K562 (cell line): ENCODE measurements at regions not wholly inside any gene's neighbourhood (a gene's known extent, or its start where the extent isn't known, plus 50 kb on each side); places are given as distances from the start of the nearest gene placed in this dataset.

Source experiments
- ATAC-seq: fragments of 200-7000 bp; cut with Tn5 transposase; 3 replicates; pipeline ENCODE4 v1.9.1; 2020; ENCODE audit warnings: moderate library complexity
- BruUV-seq: library from RNA; stranded (reverse); fragments of 400-500 nt; replicated peaks from 2 replicates; lab custom pipeline; 2021; lab: Mats Ljungman, UMichigan
- CTCF ChIA-PET: fragments of 300-600 bp; formaldehyde crosslinking; extraction: SDS; loops from one replicate; lab custom pipeline; 2021; ENCODE audit warnings: low intra/inter-chr PET ratio; lab: Yijun Ruan, JAX
- POLR2A ChIA-PET: fragments of 300-600, 350-650 bp; sonication (Branson Sonifier 250); formaldehyde crosslinking; extraction: SDS; loops from one replicate; lab custom pipeline; 2021; ENCODE audit warnings: antibody characterized with exemption, inconsistent platforms; lab: Yijun Ruan, JAX
- DNase-seq, 4 experiments: peaks; one replicate each; pipeline versions ENCODE4 v3.0.0 to v3.0.0-alpha.2; 2011 to 2018; ENCODE audit warnings: low spot score in 3 of 4, mixed read lengths in 3 of 4; ENCODE audit errors: extremely low read depth in 1 of 4
- FAIRE-seq: peaks from 2 replicates; lab custom pipeline; 2011; peaks lifted over from hg19 to GRCh38; lab: Jason Lieb, UNC
- H2AFZ ChIP-seq: 2 replicates; pipeline ENCODE4 v1.6.0; 2011; ENCODE audit warnings: low read depth, low read length, control low read depth, inconsistent platforms
- H3K27ac ChIP-seq: fragments of 200-600 bp; 3 replicates; pipeline ENCODE4 v1.8.0; 2011; ENCODE audit warnings: low read depth, mild to moderate bottlenecking, control low read depth, inconsistent platforms, low read length, moderate library complexity, mixed read lengths; ENCODE audit errors: extremely low read depth
- H3K27me3 ChIP-seq, 2 experiments: fragments of 300-600 bp in 1 of 2; 2 replicates in 1 of 2; 3 replicates in 1 of 2; pipeline versions ENCODE4 v1.6.0 to v1.8.0; 2011; ENCODE audit warnings: inconsistent platforms in 2 of 2, low read length in 2 of 2, mild to moderate bottlenecking in 1 of 2, mixed read lengths in 1 of 2, moderate library complexity in 1 of 2; ENCODE audit not compliant: control insufficient read depth in 2 of 2, insufficient read depth in 2 of 2
- H3K36me3 ChIP-seq: fragments of 300-600 bp; 3 replicates; pipeline ENCODE4 v1.8.0; 2011; ENCODE audit warnings: mild to moderate bottlenecking, low read length, inconsistent platforms; ENCODE audit not compliant: control insufficient read depth, insufficient read depth
- H3K4me1 ChIP-seq, 2 experiments: fragments of 200-600 bp in 1 of 2; replicated peaks in 1 of 2; 2 replicates in 1 of 2; 3 replicates in 1 of 2; pipeline versions ENCODE4 v1.5.1 to v1.8.0; 2011; ENCODE audit warnings: inconsistent platforms in 2 of 2, low read length in 2 of 2, mild to moderate bottlenecking in 1 of 2, mixed read lengths in 1 of 2, moderate library complexity in 1 of 2; ENCODE audit not compliant: control insufficient read depth in 2 of 2, insufficient read depth in 2 of 2
- H3K4me2 ChIP-seq: 2 replicates; pipeline ENCODE4 v1.6.1; 2011; ENCODE audit warnings: low read length, control low read depth, inconsistent platforms, mixed read lengths; ENCODE audit not compliant: insufficient read depth
- H3K4me3 ChIP-seq: fragments of 200-600 bp; sonication (generic), shearing (Covaris generic); 2 replicates; pipeline ENCODE4 v1.5.1; 2016; ENCODE audit warnings: control low read depth, inconsistent platforms
- H3K79me2 ChIP-seq: fragments of 200-600 bp; 3 replicates; pipeline ENCODE4 v1.8.0; 2011; ENCODE audit warnings: low read length, inconsistent platforms; ENCODE audit not compliant: control insufficient read depth, insufficient read depth
- H3K9ac ChIP-seq, 2 experiments: 2 replicates each; pipeline versions ENCODE4 v1.6.0 to v1.6.1; 2011; ENCODE audit warnings: low read depth in 2 of 2, low read length in 2 of 2, control low read depth in 1 of 2, inconsistent platforms in 1 of 2, mild to moderate bottlenecking in 1 of 2, mixed read lengths in 1 of 2; ENCODE audit not compliant: insufficient read depth in 1 of 2
- H3K9me1 ChIP-seq: one replicate; pipeline ENCODE4 v1.6.0; 2011; ENCODE audit warnings: inconsistent platforms, mild to moderate bottlenecking, low read length, moderate library complexity; ENCODE audit not compliant: control insufficient read depth, insufficient read depth
- H3K9me3 ChIP-seq: replicated peaks from 2 replicates; pipeline ENCODE4 v1.5.1; 2011; ENCODE audit warnings: low read depth, low read length, inconsistent platforms; ENCODE audit not compliant: control insufficient read depth, insufficient read depth
- H4K20me1 ChIP-seq: replicated peaks from 2 replicates; pipeline ENCODE4 v1.6.1; 2011; ENCODE audit warnings: low read length, inconsistent platforms, mixed read lengths; ENCODE audit not compliant: control insufficient read depth, insufficient read depth
- CBFB ChIP-seq: sonication (generic); formaldehyde crosslinking; IDR thresholded peaks from 2 replicates; pipeline ENCODE4 v1.4.0; 2020; ENCODE audit warnings: mild to moderate bottlenecking, missing genetic modification reagents
- HOXB6 ChIP-seq: fragments of 250-450 bp; sonication (Bioruptor Pico); IDR thresholded peaks from 2 replicates; pipeline ENCODE4 v1.5.1; 2022; ENCODE audit warnings: mild to moderate bottlenecking, borderline replicate concordance
- KAT8 ChIP-seq: fragments of 450-650 bp; IDR thresholded peaks from 2 replicates; pipeline ENCODE4 v1.6.1; 2016; ENCODE audit warnings: low read depth, mild to moderate bottlenecking
- MYNN ChIP-seq, 2 experiments: sonication (generic); formaldehyde crosslinking in 1 of 2; IDR thresholded peaks; 2 replicates each; pipeline versions ENCODE4 v1.5.0 to v1.6.1; 2016 to 2020; ENCODE audit warnings: antibody characterized with exemption in 1 of 2, missing genetic modification reagents in 1 of 2
- NCOA1 ChIP-seq: fragments of 450-650 bp; IDR thresholded peaks from 2 replicates; pipeline ENCODE4 v1.6.1; 2016; ENCODE audit warnings: low read depth
- NFATC3 ChIP-seq: fragments of 450-650 bp; IDR thresholded peaks from 2 replicates; pipeline ENCODE4 v1.6.1; 2017; ENCODE audit warnings: mild to moderate bottlenecking
- NFE2L1 ChIP-seq: fragments of 450-650 bp; IDR thresholded peaks from 2 replicates; pipeline ENCODE4 v1.6.1; 2016; ENCODE audit warnings: missing genetic modification characterization, low read depth, mild to moderate bottlenecking, missing compliant biosample characterization, moderate library complexity, borderline replicate concordance
- PHF20 ChIP-seq: fragments of 450-650 bp; IDR thresholded peaks from 2 replicates; pipeline ENCODE4 v1.6.1; 2018; ENCODE audit not compliant: partially characterized antibody
- PTTG1 ChIP-seq: fragments of 450-650 bp; IDR thresholded peaks from 2 replicates; pipeline ENCODE4 v1.6.1; 2016; ENCODE audit warnings: low read depth, mild to moderate bottlenecking, missing genetic modification characterization, missing compliant biosample characterization
- SIN3B ChIP-seq: fragments of 450-650 bp; IDR thresholded peaks from 2 replicates; pipeline ENCODE4 v1.6.1; 2017; ENCODE audit warnings: low read depth, mild to moderate bottlenecking, moderate library complexity
- TEAD2 ChIP-seq: fragments of 450-650 bp; IDR thresholded peaks from 2 replicates; pipeline ENCODE4 v1.6.1; 2016; ENCODE audit warnings: missing genetic modification characterization, control low read depth, missing compliant biosample characterization
- ZKSCAN1 ChIP-seq: fragments of 150-350 bp; IDR thresholded peaks from 2 replicates; pipeline ENCODE4 v1.6.1; 2016; ENCODE audit warnings: low read depth, low read length
- WGBS: fragments of 100-300 bp; shearing (Covaris generic); methylation state at CpG from one replicate; pipeline ENCODE4 v1.1.6; 2016; ENCODE audit warnings: low coverage, mixed read lengths; ENCODE audit not compliant: insufficient coverage; ENCODE audit errors: missing lambda C conversion rate; 5-methylcytosine and 5-hydroxymethylcytosine counted together
- in situ Hi-C: fragments of 300-500 bp; cut with MboI; formaldehyde crosslinking; loops from 4 replicates; pipeline ENCODE4 v1.15.0; 2018; ENCODE audit warnings: inconsistent platforms, mixed read lengths
- intact Hi-C: fragments of 100-400 bp; cut with micrococcal nuclease; formaldehyde crosslinking; loops from 2 replicates; pipeline ENCODE4 v1.14.2; 2022
- TF ChIP-seq, protein P1 (sequence below): fragments of 450-650 bp; formaldehyde crosslinking; IDR thresholded peaks from 2 replicates; pipeline ENCODE4 v1.4.0; 2020; ENCODE audit warnings: mild to moderate bottlenecking
- TF ChIP-seq, protein P2 (sequence below): sonication (generic); formaldehyde crosslinking; IDR thresholded peaks from 2 replicates; pipeline ENCODE4 v1.8.1; 2023; ENCODE audit warnings: mild to moderate bottlenecking, missing genetic modification reagents
- TF ChIP-seq, protein P3 (sequence below): fragments of 250-450 bp; sonication (Bioruptor Pico); IDR thresholded peaks from 2 replicates; pipeline ENCODE4 v1.4.0; 2020; ENCODE audit warnings: mild to moderate bottlenecking, moderate library complexity, borderline replicate concordance

DNA sequence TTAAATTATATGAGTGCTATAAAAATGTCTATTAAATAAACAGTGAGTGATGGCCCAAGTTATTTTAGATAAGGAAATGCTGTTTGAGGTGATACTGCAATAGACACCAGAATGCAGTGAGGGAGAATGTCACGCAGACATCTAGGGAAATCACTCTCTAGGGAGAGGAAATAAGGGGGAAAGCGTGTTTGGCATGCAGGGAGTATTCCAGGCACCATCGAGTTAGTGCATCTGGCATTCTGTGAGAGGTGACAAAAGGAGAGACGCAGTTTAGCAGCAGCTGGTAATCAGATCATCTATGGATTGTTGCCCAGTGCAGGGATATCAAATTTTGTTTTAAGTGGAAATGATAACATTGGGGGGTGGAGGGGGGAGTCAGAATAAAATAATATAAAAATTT, 175.4 kb upstream of the NETO1 start:
- WGBS = 0% methylated on average over 4 of the region's 4 CpGs
- no peak overlapping the region for H2AFZ ChIP-seq
- ATAC-seq = no peak
- no peak for TF ChIP-seq ZKSCAN1
- TF ChIP-seq PTTG1 = no peak
- TF ChIP-seq, protein P1, sequence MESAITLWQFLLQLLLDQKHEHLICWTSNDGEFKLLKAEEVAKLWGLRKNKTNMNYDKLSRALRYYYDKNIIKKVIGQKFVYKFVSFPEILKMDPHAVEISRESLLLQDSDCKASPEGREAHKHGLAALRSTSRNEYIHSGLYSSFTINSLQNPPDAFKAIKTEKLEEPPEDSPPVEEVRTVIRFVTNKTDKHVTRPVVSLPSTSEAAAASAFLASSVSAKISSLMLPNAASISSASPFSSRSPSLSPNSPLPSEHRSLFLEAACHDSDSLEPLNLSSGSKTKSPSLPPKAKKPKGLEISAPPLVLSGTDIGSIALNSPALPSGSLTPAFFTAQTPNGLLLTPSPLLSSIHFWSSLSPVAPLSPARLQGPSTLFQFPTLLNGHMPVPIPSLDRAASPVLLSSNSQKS (CRISPR knock-in tag) = no peak
- TF ChIP-seq SIN3B = no peak
- TF ChIP-seq HOXB6 = no peak
- TF ChIP-seq, protein P2, sequence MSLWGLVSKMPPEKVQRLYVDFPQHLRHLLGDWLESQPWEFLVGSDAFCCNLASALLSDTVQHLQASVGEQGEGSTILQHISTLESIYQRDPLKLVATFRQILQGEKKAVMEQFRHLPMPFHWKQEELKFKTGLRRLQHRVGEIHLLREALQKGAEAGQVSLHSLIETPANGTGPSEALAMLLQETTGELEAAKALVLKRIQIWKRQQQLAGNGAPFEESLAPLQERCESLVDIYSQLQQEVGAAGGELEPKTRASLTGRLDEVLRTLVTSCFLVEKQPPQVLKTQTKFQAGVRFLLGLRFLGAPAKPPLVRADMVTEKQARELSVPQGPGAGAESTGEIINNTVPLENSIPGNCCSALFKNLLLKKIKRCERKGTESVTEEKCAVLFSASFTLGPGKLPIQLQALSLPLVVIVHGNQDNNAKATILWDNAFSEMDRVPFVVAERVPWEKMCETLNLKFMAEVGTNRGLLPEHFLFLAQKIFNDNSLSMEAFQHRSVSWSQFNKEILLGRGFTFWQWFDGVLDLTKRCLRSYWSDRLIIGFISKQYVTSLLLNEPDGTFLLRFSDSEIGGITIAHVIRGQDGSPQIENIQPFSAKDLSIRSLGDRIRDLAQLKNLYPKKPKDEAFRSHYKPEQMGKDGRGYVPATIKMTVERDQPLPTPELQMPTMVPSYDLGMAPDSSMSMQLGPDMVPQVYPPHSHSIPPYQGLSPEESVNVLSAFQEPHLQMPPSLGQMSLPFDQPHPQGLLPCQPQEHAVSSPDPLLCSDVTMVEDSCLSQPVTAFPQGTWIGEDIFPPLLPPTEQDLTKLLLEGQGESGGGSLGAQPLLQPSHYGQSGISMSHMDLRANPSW (CRISPR knock-in tag) = no peak
- TF ChIP-seq CBFB (CRISPR knock-in tag) = no peak
- TF ChIP-seq NFATC3 = no peak
- TF ChIP-seq NCOA1 = no peak
- TF ChIP-seq NFE2L1 (tag) = no peak
- TF ChIP-seq KAT8 = no peak
- TF ChIP-seq PHF20 = no peak
- TF ChIP-seq MYNN (IDR thresholded peaks at IDR 0.05) = no peak
- TF ChIP-seq MYNN (CRISPR knock-in tag; IDR thresholded peaks at IDR 0.05) = no peak
- TF ChIP-seq TEAD2 = no peak
- TF ChIP-seq, protein P3, sequence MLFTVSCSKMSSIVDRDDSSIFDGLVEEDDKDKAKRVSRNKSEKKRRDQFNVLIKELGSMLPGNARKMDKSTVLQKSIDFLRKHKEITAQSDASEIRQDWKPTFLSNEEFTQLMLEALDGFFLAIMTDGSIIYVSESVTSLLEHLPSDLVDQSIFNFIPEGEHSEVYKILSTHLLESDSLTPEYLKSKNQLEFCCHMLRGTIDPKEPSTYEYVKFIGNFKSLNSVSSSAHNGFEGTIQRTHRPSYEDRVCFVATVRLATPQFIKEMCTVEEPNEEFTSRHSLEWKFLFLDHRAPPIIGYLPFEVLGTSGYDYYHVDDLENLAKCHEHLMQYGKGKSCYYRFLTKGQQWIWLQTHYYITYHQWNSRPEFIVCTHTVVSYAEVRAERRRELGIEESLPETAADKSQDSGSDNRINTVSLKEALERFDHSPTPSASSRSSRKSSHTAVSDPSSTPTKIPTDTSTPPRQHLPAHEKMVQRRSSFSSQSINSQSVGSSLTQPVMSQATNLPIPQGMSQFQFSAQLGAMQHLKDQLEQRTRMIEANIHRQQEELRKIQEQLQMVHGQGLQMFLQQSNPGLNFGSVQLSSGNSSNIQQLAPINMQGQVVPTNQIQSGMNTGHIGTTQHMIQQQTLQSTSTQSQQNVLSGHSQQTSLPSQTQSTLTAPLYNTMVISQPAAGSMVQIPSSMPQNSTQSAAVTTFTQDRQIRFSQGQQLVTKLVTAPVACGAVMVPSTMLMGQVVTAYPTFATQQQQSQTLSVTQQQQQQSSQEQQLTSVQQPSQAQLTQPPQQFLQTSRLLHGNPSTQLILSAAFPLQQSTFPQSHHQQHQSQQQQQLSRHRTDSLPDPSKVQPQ (CRISPR knock-in tag) = no peak
- TF ChIP-seq, all 486 proteins: peak for 0
- BruUV-seq = no TSS peak
- ChIA-PET POLR2A (interaction anchor here (0.6 kb wide), 1 partner anchor 30 kb away, joined by 4 read pairs; no protein-coding TSS in a partner anchor), CTCF (no interaction called here)
- Histone ChIP-seq H4K20me1 (no peaks in the 10 kb centered on the region), H3K36me3 (no peaks in the 10 kb centered on the region), H3K9me1 (no peaks in the 10 kb centered on the region), H3K9me3 (no peaks in the 10 kb centered on the region), H3K27me3 (no peaks in the 10 kb centered on the region), H3K27ac (no peak overlapping the region), H3K4me3 (no peak overlapping the region), H3K4me2 (no peak overlapping the region), H3K79me2 (no peaks in the 10 kb centered on the region), H3K9ac (no peak overlapping the region), H3K4me1 (no peaks in the 10 kb centered on the region)
- no peak for DNase-seq
- in situ Hi-C loops = no loop called here
- no peak for FAIRE-seq
- intact Hi-C loops = no loop called here
